RWPE2 (cell line): ENCODE measurements at regions not wholly inside any gene's neighbourhood (a gene's known extent, or its start where the extent isn't known, plus 50 kb on each side); places are given as distances from the start of the nearest gene placed in this dataset.

Source experiments
- ATAC-seq: fragments of 200-7000 bp; cut with Tn5 transposase; 3 replicates; pipeline ENCODE4 v1.9.1; 2021; ENCODE audit warnings: low read depth
- DNase-seq: peaks from one replicate; pipeline ENCODE4 v3.0.0-alpha.2; 2020; ENCODE audit warnings: low spot score
- H3K27ac ChIP-seq: fragments of 450-650 bp; 2 replicates; pipeline ENCODE4 v1.5.1; 2017; ENCODE audit warnings: mild to moderate bottlenecking; ENCODE audit not compliant: poor library complexity, severe bottlenecking
- H3K27me3 ChIP-seq: fragments of 250-450 bp; sonication (Bioruptor Pico); 2 replicates; pipeline ENCODE4 v1.5.1; 2021; ENCODE audit warnings: mild to moderate bottlenecking, moderate library complexity; ENCODE audit not compliant: insufficient read depth, poor library complexity, severe bottlenecking
- H3K36me3 ChIP-seq: fragments of 250-450 bp; sonication (Bioruptor Pico); 2 replicates; pipeline ENCODE4 v1.5.1; 2020; ENCODE audit warnings: low read depth, mild to moderate bottlenecking, moderate library complexity
- H3K4me1 ChIP-seq: fragments of 250-450 bp; sonication (Bioruptor Pico); 2 replicates; pipeline ENCODE4 v1.5.1; 2021; ENCODE audit warnings: mild to moderate bottlenecking, moderate library complexity; ENCODE audit not compliant: insufficient read depth, poor library complexity, severe bottlenecking
- H3K4me3 ChIP-seq: fragments of 250-450 bp; sonication (Bioruptor Pico); 2 replicates; pipeline ENCODE4 v1.5.1; 2021; ENCODE audit warnings: mild to moderate bottlenecking, moderate library complexity; ENCODE audit not compliant: severe bottlenecking
- H3K9me3 ChIP-seq: fragments of 250-450 bp; sonication (Bioruptor Pico); 2 replicates; pipeline ENCODE4 v1.5.1; 2021; ENCODE audit warnings: mild to moderate bottlenecking, moderate library complexity; ENCODE audit not compliant: severe bottlenecking
- CTCF ChIP-seq: fragments of 450-650 bp; IDR thresholded peaks from one replicate; pipeline ENCODE4 v1.5.1; 2017; ENCODE audit warnings: mild to moderate bottlenecking, moderate library complexity; ENCODE audit not compliant: poor library complexity, severe bottlenecking

DNA sequence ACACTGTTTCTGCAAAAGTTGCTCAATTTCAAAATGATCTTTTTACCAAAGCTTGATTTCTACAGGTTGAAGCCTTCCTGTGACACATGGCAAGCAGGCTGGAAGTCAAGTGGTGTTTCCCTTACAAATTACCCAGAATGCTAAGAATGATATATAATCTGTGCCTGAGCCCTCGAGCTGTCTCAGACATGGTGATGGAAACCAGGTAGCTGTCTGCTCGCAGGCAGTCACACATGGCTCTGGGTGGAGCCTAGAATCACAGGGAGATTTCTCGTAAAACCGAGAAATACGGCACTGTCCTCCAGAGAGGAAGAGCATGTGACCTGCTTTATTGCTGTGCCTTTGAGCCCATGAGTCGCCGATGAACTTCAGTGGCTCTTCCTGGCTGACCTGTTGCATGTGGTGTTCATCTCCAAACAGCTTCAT lies 392.9 kb downstream of the ZNF521 start:
- no peaks in the 10 kb centered on the region for H3K9me3 ChIP-seq
- ATAC-seq (no peak), DNase-seq (no peak)
- H3K27ac ChIP-seq: no peak overlapping the region
- no peaks in the 10 kb centered on the region for H3K4me1 ChIP-seq
- H3K27me3 ChIP-seq: no peaks in the 10 kb centered on the region
- TF ChIP-seq CTCF: no peak
- H3K4me3 ChIP-seq: no peak overlapping the region
- H3K36me3 ChIP-seq: no peaks in the 10 kb centered on the region

DNA sequence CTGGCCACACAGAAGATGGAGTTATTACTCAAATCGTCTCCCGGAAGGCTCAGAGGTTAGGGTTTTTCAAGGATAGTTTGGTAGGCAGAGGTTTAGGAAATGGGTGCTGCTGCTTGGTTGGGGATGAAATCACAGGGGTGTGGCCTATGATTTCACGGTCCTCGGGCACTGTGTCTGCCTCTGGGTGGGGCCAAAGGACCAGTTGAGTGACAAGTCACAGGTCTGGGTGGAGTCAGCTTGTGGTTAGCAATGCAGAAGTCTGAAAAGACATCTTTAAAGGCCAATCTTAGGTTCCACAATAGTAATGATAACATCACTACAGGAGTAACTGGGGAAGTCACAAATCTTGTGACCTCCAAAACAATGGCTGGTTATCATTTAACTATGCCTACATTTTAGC lies 387.8 kb downstream of the ZNF521 start:
- no peak overlapping the region for H3K27ac ChIP-seq
- no peak for ATAC-seq
- H3K36me3 ChIP-seq: no peaks in the 10 kb centered on the region
- no peaks in the 10 kb centered on the region for H3K4me1 ChIP-seq
- no peak overlapping the region for H3K4me3 ChIP-seq
- H3K27me3 ChIP-seq: no peaks in the 10 kb centered on the region
- TF ChIP-seq CTCF: no peak
- DNase-seq: no peak
- no peaks in the 10 kb centered on the region for H3K9me3 ChIP-seq

GRCh38 chr18:24968238-24968775 lies 383.7 kb downstream of the ZNF521 start:
- no peak for TF ChIP-seq CTCF
- no peaks in the 10 kb centered on the region for H3K9me3 ChIP-seq
- no peak for ATAC-seq
- H3K27me3 ChIP-seq: no peaks in the 10 kb centered on the region
- no peak for DNase-seq
- H3K4me1 ChIP-seq: no peaks in the 10 kb centered on the region
- no peak overlapping the region for H3K4me3 ChIP-seq
- H3K27ac ChIP-seq: no peak overlapping the region
- H3K36me3 ChIP-seq: no peaks in the 10 kb centered on the region

DNA sequence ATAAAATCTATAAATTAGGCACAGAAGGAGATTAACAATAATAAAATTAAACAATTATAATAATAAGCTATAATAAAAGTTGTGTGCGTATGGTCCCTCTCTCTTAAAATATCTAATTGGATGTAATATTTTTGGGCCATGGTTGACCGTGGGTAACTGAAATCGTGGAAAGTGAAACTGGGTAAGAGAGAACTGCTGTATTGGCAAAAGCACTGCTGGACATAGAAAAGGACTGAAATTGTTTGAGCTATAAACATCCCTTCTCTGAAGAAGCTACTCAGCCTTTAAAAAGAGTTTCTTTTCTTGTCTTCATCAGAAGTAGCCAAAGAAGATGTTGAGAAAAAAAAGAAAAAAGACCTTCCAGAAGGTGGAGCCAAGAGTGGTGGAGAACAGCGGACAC lies 379.4 kb downstream of the ZNF521 start:
- H3K27me3 ChIP-seq: no peaks in the 10 kb centered on the region
- DNase-seq (no peak), ATAC-seq (no peak)
- H3K4me1 ChIP-seq: no peaks in the 10 kb centered on the region
- H3K27ac ChIP-seq: no peak overlapping the region
- no peaks in the 10 kb centered on the region for H3K36me3 ChIP-seq
- TF ChIP-seq CTCF: no peak
- no peak overlapping the region for H3K4me3 ChIP-seq
- peaks cover 3% of the 10 kb centered on the region for H3K9me3 ChIP-seq

DNA sequence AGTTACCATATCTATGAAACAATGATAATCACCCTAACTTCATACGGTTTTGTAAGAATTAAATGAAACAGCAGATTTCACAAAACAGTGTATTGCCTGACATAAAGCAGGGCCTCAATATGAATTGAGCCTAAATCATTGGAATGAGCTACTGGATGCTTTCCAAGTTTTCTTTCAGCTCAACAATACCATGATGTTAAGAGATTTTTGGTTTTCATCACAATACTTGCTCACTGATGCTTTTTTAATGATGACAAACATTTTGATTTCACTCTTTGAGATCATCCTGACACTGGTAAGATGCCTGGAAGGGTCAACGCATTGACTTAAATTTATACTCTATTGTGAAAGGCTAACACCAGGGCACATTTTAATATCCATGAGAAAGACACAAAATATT lies 377.5 kb downstream of the ZNF521 start:
- no peak for TF ChIP-seq CTCF
- H3K9me3 ChIP-seq: peaks cover 3% of the 10 kb centered on the region
- no peaks in the 10 kb centered on the region for H3K27me3 ChIP-seq
- no peak overlapping the region for H3K4me3 ChIP-seq
- no peaks in the 10 kb centered on the region for H3K4me1 ChIP-seq
- DNase-seq (no peak), ATAC-seq (no peak)
- H3K27ac ChIP-seq: no peak overlapping the region
- H3K36me3 ChIP-seq: no peaks in the 10 kb centered on the region
